Activated naive CD8-positive, alpha-beta T cell treated with anti-CD3 and anti-CD28 coated beads for 36 hours (primary cell): ENCODE measurements at regions not wholly inside any gene's neighbourhood (a gene's known extent, or its start where the extent isn't known, plus 50 kb on each side); places are given as distances from the start of the nearest gene placed in this dataset.
"Not testable (repeated sequence)": the region's sequence is repeated elsewhere in the genome, so short reads cannot be mapped to it uniquely, and the experiment has no call there.

Experiments used
- DNase-seq: peaks from one replicate; pipeline ENCODE4 v3.0.0; 2021
- H3K27ac Mint-ChIP-seq: one replicate; pipeline ENCODE4 v1.8.0; 2022; ENCODE audit warnings: mild to moderate bottlenecking, moderate library complexity, mixed read lengths
- H3K27me3 Mint-ChIP-seq: one replicate; pipeline ENCODE4 v1.8.0; 2022; ENCODE audit warnings: mild to moderate bottlenecking, mixed read lengths
- H3K36me3 Mint-ChIP-seq: one replicate; pipeline ENCODE4 v1.8.0; 2021; ENCODE audit warnings: mild to moderate bottlenecking, mixed read lengths
- H3K4me1 Mint-ChIP-seq: one replicate; pipeline ENCODE4 v1.8.0; 2021; ENCODE audit warnings: mixed read lengths
- H3K4me3 Mint-ChIP-seq: one replicate; pipeline ENCODE4 v1.8.0; 2022; ENCODE audit warnings: mild to moderate bottlenecking, moderate library complexity, mixed read lengths
- H3K9me3 Mint-ChIP-seq: one replicate; pipeline ENCODE4 v1.8.0; 2022; ENCODE audit warnings: mixed read lengths

DNA sequence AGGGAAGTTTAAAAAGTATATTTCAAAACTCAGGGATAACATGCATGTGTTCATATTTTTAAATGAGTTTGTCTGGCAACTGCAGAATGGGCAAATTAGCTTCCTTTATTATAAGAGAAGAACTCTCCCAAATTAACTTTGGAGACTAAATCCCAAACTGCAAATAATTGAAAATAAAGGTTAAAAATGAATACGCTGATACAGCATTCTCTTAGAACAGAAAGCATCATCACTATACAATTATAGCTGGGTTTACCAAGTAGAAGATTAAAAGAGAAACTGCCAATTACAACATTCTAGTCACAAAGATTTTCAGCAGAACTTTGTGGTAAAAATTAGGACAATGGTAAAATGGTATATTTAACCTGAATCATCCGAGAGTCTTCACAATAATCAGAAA, 73.3 kb downstream of the OLFM4 start:
- H3K4me1 Mint-ChIP-seq, result no peaks in the 10 kb centered on the region
- H3K9me3 Mint-ChIP-seq, result peaks cover 1% of the 10 kb centered on the region
- H3K4me3 Mint-ChIP-seq, result no peak overlapping the region
- H3K27me3 Mint-ChIP-seq, result peaks cover 4% of the 10 kb centered on the region
- no peaks in the 10 kb centered on the region for H3K36me3 Mint-ChIP-seq
- DNase-seq, result no peak
- no peak overlapping the region for H3K27ac Mint-ChIP-seq

GRCh38 chr13:53104136-53104535, 75.5 kb downstream of the OLFM4 start:
- Mint-ChIP-seq H3K36me3 (no peaks in the 10 kb centered on the region), H3K4me1 (no peaks in the 10 kb centered on the region), H3K9me3 (peaks cover 3% of the 10 kb centered on the region), H3K27me3 (peaks cover 4% of the 10 kb centered on the region), H3K4me3 (no peak overlapping the region), H3K27ac (no peak overlapping the region)
- DNase-seq, result no peak

DNA sequence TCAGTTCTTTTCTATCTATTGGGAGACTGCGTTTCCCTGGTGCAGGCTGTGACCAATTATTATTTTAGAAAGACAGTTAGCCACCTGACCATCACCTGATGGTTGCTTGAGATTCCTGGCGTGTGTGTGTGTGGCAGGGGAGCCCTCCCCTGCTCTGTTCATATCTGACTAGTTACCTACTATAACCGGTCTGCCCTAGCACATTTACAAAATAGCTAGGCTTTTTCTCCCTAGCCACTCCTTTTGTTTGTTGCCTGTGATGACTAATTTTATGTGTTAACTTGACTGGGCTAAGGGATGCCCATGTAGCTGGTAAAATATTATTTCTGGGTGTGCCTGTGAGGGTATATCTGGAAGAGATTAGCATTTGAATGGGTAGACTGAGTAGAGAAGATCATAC, 76.9 kb downstream of the OLFM4 start:
- Mint-ChIP-seq H3K9me3 (peaks cover 2% of the 10 kb centered on the region), H3K27me3 (peaks cover 4% of the 10 kb centered on the region), H3K27ac (no peak overlapping the region), H3K4me3 (no peak overlapping the region), H3K36me3 (no peaks in the 10 kb centered on the region), H3K4me1 (no peaks in the 10 kb centered on the region)
- DNase-seq, result no peak

GRCh38 chr13:53105890-53106289, 77.3 kb downstream of the OLFM4 start:
- DNase-seq, result no peak
- Mint-ChIP-seq H3K4me1 (no peaks in the 10 kb centered on the region), H3K36me3 (no peaks in the 10 kb centered on the region), H3K27ac (no peak overlapping the region), H3K27me3 (peaks cover 4% of the 10 kb centered on the region), H3K4me3 (no peak overlapping the region), H3K9me3 (peaks cover 2% of the 10 kb centered on the region)

DNA sequence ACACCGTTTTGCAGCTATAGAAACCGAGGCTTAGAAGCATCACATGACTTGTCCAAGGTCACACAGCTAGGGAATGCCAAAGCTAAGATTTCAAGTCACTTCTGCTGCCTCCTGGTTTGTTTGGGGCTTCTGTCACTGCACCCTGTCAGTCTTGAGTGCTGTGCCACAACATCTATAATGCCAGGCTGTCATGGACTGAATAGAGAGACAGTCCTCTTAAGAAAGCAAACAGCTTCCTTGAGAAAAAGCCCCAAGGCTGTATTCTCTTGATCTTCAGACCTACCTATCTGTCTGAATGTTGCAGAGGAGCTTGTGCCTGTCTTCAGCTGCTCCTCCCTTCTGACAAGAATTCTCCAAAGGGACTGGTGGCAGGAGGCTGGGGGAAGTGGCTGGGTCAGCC, 81.6 kb downstream of the OLFM4 start:
- Mint-ChIP-seq H3K27ac (no peak overlapping the region), H3K4me3 (no peak overlapping the region), H3K4me1 (no peaks in the 10 kb centered on the region), H3K9me3 (peaks cover 2% of the 10 kb centered on the region), H3K36me3 (no peaks in the 10 kb centered on the region), H3K27me3 (no peaks in the 10 kb centered on the region)
- no peak for DNase-seq

DNA sequence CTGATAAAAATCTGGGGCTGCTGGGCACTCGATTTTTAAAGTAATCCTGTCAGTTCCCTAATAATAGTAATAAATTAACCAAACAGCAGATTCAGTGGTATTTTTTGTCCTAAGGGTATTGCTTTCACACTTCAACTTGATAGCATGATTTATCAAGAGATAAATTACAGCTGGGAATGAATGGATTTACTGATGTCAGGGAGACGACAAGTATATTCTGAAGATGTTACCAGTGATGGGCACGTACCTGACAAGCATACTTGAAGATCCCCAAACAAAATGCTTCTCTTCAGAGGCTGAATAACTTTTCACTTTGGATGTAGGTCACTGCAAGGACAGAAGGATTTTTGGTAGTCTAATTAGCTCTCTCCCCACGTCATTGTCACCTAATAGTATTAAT, 82.0 kb downstream of the OLFM4 start:
- H3K9me3 Mint-ChIP-seq, result peaks cover 2% of the 10 kb centered on the region
- H3K27ac Mint-ChIP-seq, result no peak overlapping the region
- no peaks in the 10 kb centered on the region for H3K4me1 Mint-ChIP-seq
- DNase-seq, result no peak
- no peaks in the 10 kb centered on the region for H3K36me3 Mint-ChIP-seq
- H3K27me3 Mint-ChIP-seq, result no peaks in the 10 kb centered on the region
- H3K4me3 Mint-ChIP-seq, result no peak overlapping the region

DNA sequence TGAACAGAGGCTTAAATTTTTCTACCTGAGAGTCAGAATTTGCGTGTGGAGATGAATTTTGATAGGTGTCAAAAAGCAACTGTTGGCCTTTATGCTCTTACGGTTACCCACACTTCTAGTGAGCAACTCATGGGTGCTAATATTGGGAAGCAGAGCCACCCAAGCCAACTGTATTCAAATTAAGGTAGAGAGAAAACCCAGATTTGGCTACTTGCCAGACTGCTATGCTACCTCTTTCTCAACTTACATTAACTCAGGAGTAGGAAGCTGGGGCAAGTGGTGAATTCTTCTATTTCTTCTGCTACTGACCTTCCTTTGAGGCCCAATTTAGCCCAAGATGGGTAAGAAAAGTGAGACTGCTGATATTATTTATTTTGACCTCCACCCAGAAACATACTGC, 83.9 kb downstream of the OLFM4 start:
- H3K36me3 Mint-ChIP-seq, result no peaks in the 10 kb centered on the region
- H3K9me3 Mint-ChIP-seq, result no peaks in the 10 kb centered on the region
- no peaks in the 10 kb centered on the region for H3K27me3 Mint-ChIP-seq
- no peak overlapping the region for H3K4me3 Mint-ChIP-seq
- no peak overlapping the region for H3K27ac Mint-ChIP-seq
- H3K4me1 Mint-ChIP-seq, result no peaks in the 10 kb centered on the region
- no peak for DNase-seq

- not testable (repeated sequence) for H3K36me3 Mint-ChIP-seq, DNase-seq, H3K9me3 Mint-ChIP-seq, H3K27ac Mint-ChIP-seq, H3K27me3 Mint-ChIP-seq, H3K4me3 Mint-ChIP-seq, H3K4me1 Mint-ChIP-seq
These were observed 88.4 kb downstream of the OLFM4 start for GRCh38 chr13:53117048-53117447.

DNA sequence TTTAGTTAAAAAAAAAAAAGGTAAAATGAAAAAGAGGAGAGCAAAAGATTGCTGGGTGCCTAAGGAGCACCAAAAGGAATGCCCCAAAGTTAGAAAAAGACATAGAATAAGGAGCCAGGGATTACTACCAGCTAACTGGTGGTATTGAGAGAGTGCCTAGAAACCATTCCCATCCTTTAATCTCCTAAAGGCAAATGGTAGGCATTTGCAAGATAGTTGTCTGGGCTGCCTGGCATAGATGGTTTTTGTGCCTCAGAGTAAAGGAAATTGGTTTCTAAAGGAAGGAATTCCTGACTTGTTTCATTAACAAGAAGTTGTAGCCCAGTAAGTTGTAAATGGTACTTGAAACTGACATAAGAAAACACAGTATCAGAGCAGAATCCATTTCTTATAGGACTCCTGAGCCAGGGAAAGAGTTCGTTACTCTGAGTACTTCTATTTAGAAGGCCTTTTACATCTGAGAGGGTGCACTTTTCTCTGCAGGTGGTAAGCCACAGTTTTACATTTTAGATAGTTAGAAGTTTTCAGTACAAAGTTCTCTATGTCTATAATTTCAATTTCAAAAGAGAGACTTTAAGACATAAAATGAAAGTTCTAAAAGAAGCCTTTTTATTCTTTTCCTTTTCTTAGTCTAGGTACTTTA, 92.6 kb downstream of the OLFM4 start:
- no peak for DNase-seq
- H3K4me3 Mint-ChIP-seq, result no peak overlapping the region
- H3K4me1 Mint-ChIP-seq, result no peaks in the 10 kb centered on the region
- H3K27ac Mint-ChIP-seq, result no peak overlapping the region
- H3K9me3 Mint-ChIP-seq, result no peaks in the 10 kb centered on the region
- H3K27me3 Mint-ChIP-seq, result no peaks in the 10 kb centered on the region
- no peaks in the 10 kb centered on the region for H3K36me3 Mint-ChIP-seq

DNA sequence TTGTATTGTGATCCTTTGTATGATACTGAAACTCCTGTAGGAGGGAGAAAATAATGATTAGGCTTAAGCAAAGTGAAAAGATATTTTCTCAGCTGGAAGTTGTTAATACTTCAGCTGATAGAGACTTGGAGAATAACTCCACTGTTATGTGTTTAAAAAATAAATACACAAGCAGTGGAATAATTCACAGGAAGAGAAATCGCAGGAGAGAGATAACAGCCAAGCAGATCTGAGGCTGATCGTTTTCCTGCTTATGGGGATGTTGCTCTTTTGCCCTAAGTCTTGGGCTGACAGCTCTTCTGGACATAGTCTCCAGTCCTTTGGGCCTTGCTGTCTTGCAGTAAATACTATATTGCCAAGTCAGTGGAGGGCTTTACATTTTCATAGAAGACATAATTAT, 93.3 kb downstream of the OLFM4 start:
- H3K4me1 Mint-ChIP-seq, result no peaks in the 10 kb centered on the region
- no peaks in the 10 kb centered on the region for H3K9me3 Mint-ChIP-seq
- H3K27ac Mint-ChIP-seq, result no peak overlapping the region
- no peak overlapping the region for H3K4me3 Mint-ChIP-seq
- H3K36me3 Mint-ChIP-seq, result no peaks in the 10 kb centered on the region
- H3K27me3 Mint-ChIP-seq, result no peaks in the 10 kb centered on the region
- DNase-seq, result no peak

DNA sequence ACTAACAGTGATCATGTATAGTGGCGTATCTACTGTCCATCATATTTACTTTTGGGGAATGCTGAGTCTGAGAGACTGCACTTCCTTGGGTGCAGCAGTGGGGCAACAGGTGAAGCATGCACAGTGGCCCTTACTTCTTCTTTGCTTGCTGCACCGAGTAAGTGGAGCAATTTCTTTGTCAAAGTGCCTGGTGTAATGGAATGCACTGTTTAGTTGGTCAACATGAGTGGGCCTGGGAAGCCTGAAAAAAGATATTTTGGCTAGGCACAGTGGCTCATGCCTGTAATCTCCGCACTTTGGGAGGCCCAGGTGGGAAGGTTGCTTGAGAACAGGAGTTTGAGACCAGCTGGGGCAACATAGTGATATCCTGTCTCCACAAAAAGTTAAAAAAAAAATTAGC, 94.9 kb downstream of the OLFM4 start:
- Mint-ChIP-seq H3K36me3 (no peaks in the 10 kb centered on the region), H3K27me3 (no peaks in the 10 kb centered on the region), H3K4me1 (no peaks in the 10 kb centered on the region), H3K9me3 (no peaks in the 10 kb centered on the region), H3K27ac (no peak overlapping the region), H3K4me3 (no peak overlapping the region)
- DNase-seq, result no peak

GRCh38 chr13:53124623-53125022, 96.0 kb downstream of the OLFM4 start:
- no peaks in the 10 kb centered on the region for H3K27me3 Mint-ChIP-seq
- H3K27ac Mint-ChIP-seq, result no peak overlapping the region
- no peaks in the 10 kb centered on the region for H3K4me1 Mint-ChIP-seq
- no peaks in the 10 kb centered on the region for H3K9me3 Mint-ChIP-seq
- H3K4me3 Mint-ChIP-seq, result no peak overlapping the region
- DNase-seq, result no peak
- no peaks in the 10 kb centered on the region for H3K36me3 Mint-ChIP-seq

- no peak overlapping the region for H3K27ac Mint-ChIP-seq
- H3K27me3 Mint-ChIP-seq, result no peaks in the 10 kb centered on the region
- no peaks in the 10 kb centered on the region for H3K4me1 Mint-ChIP-seq
- no peak for DNase-seq
- H3K36me3 Mint-ChIP-seq, result no peaks in the 10 kb centered on the region
- H3K9me3 Mint-ChIP-seq, result no peaks in the 10 kb centered on the region
- no peak overlapping the region for H3K4me3 Mint-ChIP-seq
These were observed 98.2 kb downstream of the OLFM4 start for GRCh38 chr13:53126841-53127245.

DNA sequence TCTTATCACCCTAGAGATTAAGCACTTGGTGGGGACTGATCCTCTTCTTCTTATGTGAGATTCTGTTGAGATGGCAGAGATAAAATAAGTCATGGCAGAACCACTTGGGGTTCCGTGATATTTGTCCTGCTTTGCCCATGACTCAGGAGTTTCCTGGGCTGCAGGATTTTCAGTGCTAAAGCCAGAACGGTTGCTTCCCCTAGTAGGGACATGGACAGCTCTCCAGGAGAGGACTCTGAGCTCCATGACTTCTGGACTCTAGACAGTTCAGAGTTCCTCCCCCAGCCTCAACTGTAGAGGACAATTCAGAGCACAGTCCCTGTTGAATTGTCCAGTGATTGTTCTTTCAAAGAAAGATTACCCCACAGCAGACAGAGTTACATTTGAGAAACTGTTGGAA, 98.8 kb downstream of the OLFM4 start:
- Mint-ChIP-seq H3K27me3 (no peaks in the 10 kb centered on the region), H3K4me1 (no peaks in the 10 kb centered on the region), H3K9me3 (no peaks in the 10 kb centered on the region), H3K27ac (no peak overlapping the region), H3K4me3 (no peak overlapping the region), H3K36me3 (no peaks in the 10 kb centered on the region)
- no peak for DNase-seq

DNA sequence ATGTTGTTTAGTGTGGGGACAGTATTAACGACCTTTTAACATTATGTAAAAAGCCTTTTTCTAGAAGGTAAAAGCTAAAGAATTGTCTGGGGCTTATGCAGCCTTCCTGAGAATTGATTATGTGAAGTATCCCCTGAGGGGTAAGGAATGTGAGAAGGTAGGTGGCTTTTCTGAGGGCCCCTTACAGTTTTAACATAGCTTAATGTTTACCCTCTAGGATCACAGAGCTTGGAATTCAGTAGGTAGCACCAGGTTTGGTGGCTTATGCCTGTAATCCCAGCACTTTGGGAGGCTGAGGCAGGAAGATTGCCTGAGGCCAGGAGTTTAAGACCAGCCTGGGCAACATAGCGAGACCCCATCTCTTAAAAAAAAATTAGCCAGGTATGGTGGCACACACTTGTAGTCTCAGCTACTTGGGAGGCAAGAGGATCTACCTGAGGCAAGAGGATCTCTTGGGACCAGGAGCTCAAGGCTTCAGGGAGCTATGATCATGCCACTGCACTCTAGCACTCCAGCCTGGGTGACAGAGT, 101.3 kb downstream of the OLFM4 start:
- Mint-ChIP-seq H3K9me3 (no peaks in the 10 kb centered on the region), H3K27me3 (no peaks in the 10 kb centered on the region), H3K4me3 (no peak overlapping the region), H3K27ac (no peak overlapping the region), H3K4me1 (no peaks in the 10 kb centered on the region), H3K36me3 (no peaks in the 10 kb centered on the region)
- no peak for DNase-seq

DNA sequence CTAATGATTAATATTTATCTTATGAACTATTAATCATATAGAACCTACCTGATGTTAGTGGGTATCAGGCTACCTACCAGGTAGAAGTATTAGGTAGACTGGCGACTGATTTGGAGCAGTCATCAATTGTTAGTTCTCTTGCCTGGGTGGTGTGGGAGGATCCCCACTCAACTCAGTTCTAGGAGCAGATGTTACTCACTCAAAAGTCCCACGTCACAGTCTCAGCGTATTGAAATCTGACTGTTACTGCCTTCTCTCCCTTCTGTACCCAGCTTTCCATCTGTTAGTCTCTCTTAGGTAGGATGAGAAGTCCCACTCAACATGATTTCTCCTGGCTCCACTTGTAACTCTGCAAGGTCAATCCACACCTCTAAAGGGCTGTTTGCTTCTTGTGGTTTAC, 102.7 kb downstream of the OLFM4 start:
- no peaks in the 10 kb centered on the region for H3K36me3 Mint-ChIP-seq
- H3K9me3 Mint-ChIP-seq, result no peaks in the 10 kb centered on the region

More for the DNA sequence above, 102.7 kb downstream of the OLFM4 start:
- Mint-ChIP-seq H3K27me3 (no peaks in the 10 kb centered on the region), H3K4me1 (no peaks in the 10 kb centered on the region), H3K4me3 (no peak overlapping the region), H3K27ac (no peak overlapping the region)
- DNase-seq, result no peak
